Suprapubic skin (tissue), 4 donors: ENCODE measurements at regions not wholly inside any gene's neighbourhood (a gene's known extent, or its start where the extent isn't known, plus 50 kb on each side); places are given as distances from the start of the nearest gene placed in this dataset.

ENCODE experiments used
- DNase-seq, 2 donors: peaks; one replicate each; pipeline ENCODE4 v3.0.0-alpha.2; 2019; ENCODE audit warnings: low spot score in 2 of 2
- H3K27ac ChIP-seq: fragments of 200-600 bp; sonication (generic); one replicate; pipeline ENCODE4 v1.5.1; 2019
- H3K27me3 ChIP-seq: fragments of 200-600 bp; sonication (generic); one replicate; pipeline ENCODE4 v1.5.1; 2019
- H3K36me3 ChIP-seq: fragments of 200-600 bp; sonication (generic); one replicate; pipeline ENCODE4 v1.5.1; 2019
- H3K4me1 ChIP-seq: fragments of 200-600 bp; sonication (generic); one replicate; pipeline ENCODE4 v1.5.1; 2019
- H3K4me3 ChIP-seq: fragments of 200-600 bp; sonication (generic); one replicate; pipeline ENCODE4 v1.5.1; 2019; ENCODE audit warnings: mild to moderate bottlenecking
- H3K9me3 ChIP-seq: fragments of 200-600 bp; sonication (generic); one replicate; pipeline ENCODE4 v1.5.1; 2019
- EP300 ChIP-seq: sonication (generic); formaldehyde crosslinking; IDR thresholded peaks from one replicate; pipeline ENCODE4 v1.6.1; 2017; ENCODE audit warnings: antibody characterized with exemption
- POLR2A ChIP-seq, 2 donors: fragments of 450-650 bp; IDR thresholded peaks; one replicate each; pipeline ENCODE4 v1.6.1; 2017; ENCODE audit warnings: antibody characterized with exemption in 2 of 2, mild to moderate bottlenecking in 2 of 2, moderate library complexity in 2 of 2
- POLR2AphosphoS5 ChIP-seq, 3 donors: sonication (generic); formaldehyde crosslinking; IDR thresholded peaks; one replicate each; pipeline ENCODE4 v1.6.1; 2017; ENCODE audit warnings: antibody characterized with exemption in 3 of 3
- WGBS: methylation state at CpG from one replicate; pipeline ENCODE4 v1.1.5; 2018; 5-methylcytosine and 5-hydroxymethylcytosine counted together
- TF ChIP-seq, protein P1 (sequence below), 2 donors: fragments of 200-600 bp in 1 of 2; fragments of 450-650 bp in 1 of 2; sonication (generic) in 1 of 2; IDR thresholded peaks; one replicate each; pipeline ENCODE4 v1.5.1; 2016 to 2019; ENCODE audit warnings: antibody characterized with exemption in 2 of 2, mild to moderate bottlenecking in 1 of 2, moderate library complexity in 1 of 2

DNA sequence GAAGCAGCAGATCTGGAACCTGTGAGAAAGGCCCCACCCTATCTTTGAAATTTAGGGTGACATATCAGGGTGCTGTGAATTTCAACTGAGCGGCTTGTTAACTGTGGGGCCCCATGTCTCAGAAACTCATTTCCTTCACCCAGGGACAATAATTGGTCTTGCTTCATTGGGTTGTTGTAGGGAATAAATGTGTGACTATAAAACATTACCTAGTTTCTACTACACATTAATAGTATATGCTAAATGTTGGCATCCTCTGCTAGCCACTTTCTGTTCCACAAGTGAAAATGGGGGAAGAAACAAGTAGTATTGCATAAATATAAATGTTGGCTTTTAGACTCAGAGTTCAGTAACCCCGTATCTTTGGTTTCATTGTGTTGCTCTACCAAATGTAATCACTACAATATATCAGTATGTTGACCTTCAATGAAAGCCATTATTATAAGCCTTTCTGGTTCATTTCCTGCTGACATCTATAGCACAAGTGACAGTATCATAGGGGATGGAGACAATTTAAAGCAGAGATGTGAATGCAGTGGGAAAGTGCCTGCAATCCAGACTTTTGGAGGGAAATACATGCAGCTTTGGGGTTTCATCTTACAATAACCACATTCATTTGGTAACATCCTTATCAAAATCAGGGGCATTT, 905.5 kb upstream of the RAG2 start:
- H3K9me3 ChIP-seq = no peaks in the 10 kb centered on the region
- no peak for DNase-seq
- H3K4me3 ChIP-seq = no peak overlapping the region
- no peaks in the 10 kb centered on the region for H3K36me3 ChIP-seq
- TF ChIP-seq POLR2A (IDR thresholded peaks at IDR 0.05) (no peak), EP300 (no peak), POLR2AphosphoS5 (IDR thresholded peaks at IDR 0.05) (no peak)
- TF ChIP-seq, protein P1, sequence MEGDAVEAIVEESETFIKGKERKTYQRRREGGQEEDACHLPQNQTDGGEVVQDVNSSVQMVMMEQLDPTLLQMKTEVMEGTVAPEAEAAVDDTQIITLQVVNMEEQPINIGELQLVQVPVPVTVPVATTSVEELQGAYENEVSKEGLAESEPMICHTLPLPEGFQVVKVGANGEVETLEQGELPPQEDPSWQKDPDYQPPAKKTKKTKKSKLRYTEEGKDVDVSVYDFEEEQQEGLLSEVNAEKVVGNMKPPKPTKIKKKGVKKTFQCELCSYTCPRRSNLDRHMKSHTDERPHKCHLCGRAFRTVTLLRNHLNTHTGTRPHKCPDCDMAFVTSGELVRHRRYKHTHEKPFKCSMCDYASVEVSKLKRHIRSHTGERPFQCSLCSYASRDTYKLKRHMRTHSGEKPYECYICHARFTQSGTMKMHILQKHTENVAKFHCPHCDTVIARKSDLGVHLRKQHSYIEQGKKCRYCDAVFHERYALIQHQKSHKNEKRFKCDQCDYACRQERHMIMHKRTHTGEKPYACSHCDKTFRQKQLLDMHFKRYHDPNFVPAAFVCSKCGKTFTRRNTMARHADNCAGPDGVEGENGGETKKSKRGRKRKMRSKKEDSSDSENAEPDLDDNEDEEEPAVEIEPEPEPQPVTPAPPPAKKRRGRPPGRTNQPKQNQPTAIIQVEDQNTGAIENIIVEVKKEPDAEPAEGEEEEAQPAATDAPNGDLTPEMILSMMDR (IDR thresholded peaks at IDR 0.05) = no peak
- no peaks in the 10 kb centered on the region for H3K27me3 ChIP-seq
- H3K4me1 ChIP-seq = no peaks in the 10 kb centered on the region
- WGBS = 93% methylated on average over 2 of the region's 2 CpGs
- no peak overlapping the region for H3K27ac ChIP-seq

DNA sequence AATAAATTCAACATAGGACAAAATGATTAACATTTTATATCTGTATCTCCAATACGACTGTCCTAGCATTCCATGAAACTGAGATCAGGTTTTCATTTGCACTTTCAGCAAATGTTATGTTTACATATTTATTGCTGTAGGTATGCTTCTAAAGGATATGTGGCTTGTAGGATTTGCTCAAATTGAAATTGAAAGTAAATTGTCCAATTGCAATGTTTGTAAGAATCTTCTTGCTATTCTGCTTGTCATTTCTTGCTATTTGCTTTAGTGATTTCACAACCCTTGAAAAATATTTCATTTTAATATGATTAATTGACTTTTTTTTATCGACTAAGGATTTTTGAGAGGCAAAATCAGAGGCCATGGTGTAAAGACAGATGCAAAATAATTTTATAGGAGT, 904.2 kb upstream of the RAG2 start:
- no peaks in the 10 kb centered on the region for H3K4me1 ChIP-seq
- 53% methylated on average over 2 of the region's 2 CpGs for WGBS
- H3K4me3 ChIP-seq = no peak overlapping the region
- no peak for DNase-seq
- no peaks in the 10 kb centered on the region for H3K36me3 ChIP-seq
- H3K9me3 ChIP-seq = no peaks in the 10 kb centered on the region
- TF ChIP-seq POLR2A (IDR thresholded peaks at IDR 0.05) = no peak
- TF ChIP-seq, protein P1 (IDR thresholded peaks at IDR 0.05) = no peak
- TF ChIP-seq EP300 = no peak
- no peak for TF ChIP-seq POLR2AphosphoS5 (IDR thresholded peaks at IDR 0.05)
- H3K27me3 ChIP-seq = no peaks in the 10 kb centered on the region
- H3K27ac ChIP-seq = no peak overlapping the region

DNA sequence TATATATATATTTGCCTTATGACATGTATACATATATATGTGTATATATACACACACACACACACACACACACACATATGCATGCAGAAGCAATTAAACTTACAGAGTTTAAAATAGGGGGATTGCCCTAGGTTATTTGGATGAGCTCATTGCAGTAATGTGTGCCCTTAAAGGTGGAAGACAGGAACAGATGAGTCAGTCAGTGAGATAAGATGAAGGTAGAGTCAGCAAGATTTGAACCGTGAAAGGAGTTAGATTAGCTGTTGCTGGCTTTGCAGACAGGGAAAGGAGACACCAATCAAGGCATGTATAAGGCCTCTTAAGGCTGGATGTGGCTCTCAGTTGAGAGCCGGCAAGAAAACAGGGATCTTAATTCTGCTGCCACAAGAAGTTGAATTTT, 902.4 kb upstream of the RAG2 start:
- H3K27ac ChIP-seq = no peak overlapping the region
- WGBS = 46% methylated on average over 2 of the region's 2 CpGs
- TF ChIP-seq, protein P1 (IDR thresholded peaks at IDR 0.05) = no peak
- TF ChIP-seq POLR2AphosphoS5 (IDR thresholded peaks at IDR 0.05) (no peak), EP300 (no peak), POLR2A (IDR thresholded peaks at IDR 0.05) (no peak)
- no peaks in the 10 kb centered on the region for H3K4me1 ChIP-seq
- H3K27me3 ChIP-seq = no peaks in the 10 kb centered on the region
- DNase-seq = no peak
- no peak overlapping the region for H3K4me3 ChIP-seq
- H3K36me3 ChIP-seq = no peaks in the 10 kb centered on the region
- H3K9me3 ChIP-seq = no peaks in the 10 kb centered on the region

- H3K27me3 ChIP-seq = no peaks in the 10 kb centered on the region
- TF ChIP-seq, protein P1 (IDR thresholded peaks at IDR 0.05) = no peak
- TF ChIP-seq POLR2AphosphoS5 (IDR thresholded peaks at IDR 0.05) (no peak), EP300 (no peak), POLR2A (IDR thresholded peaks at IDR 0.05) (no peak)
- 70% methylated on average over 1 of the region's 1 CpG for WGBS
Measured at GRCh38 chr11:37497326-37497725, 899.3 kb upstream of the RAG2 start.

GRCh38 chr11:37496201-37496600, 898.2 kb upstream of the RAG2 start:
- Histone ChIP-seq H3K27ac (no peak overlapping the region), H3K9me3 (no peaks in the 10 kb centered on the region), H3K4me3 (no peak overlapping the region), H3K4me1 (no peaks in the 10 kb centered on the region), H3K36me3 (no peaks in the 10 kb centered on the region), H3K27me3 (no peaks in the 10 kb centered on the region)
- WGBS = 97% methylated on average over 1 of the region's 1 CpG
- DNase-seq = no peak
- TF ChIP-seq POLR2A (IDR thresholded peaks at IDR 0.05) = no peak
- TF ChIP-seq, protein P1 (IDR thresholded peaks at IDR 0.05) = no peak
- no peak for TF ChIP-seq POLR2AphosphoS5 (IDR thresholded peaks at IDR 0.05)
- no peak for TF ChIP-seq EP300

More at GRCh38 chr11:37497326-37497725, 899.3 kb upstream of the RAG2 start:
- no peak overlapping the region for H3K4me3 ChIP-seq
- H3K27ac ChIP-seq = no peak overlapping the region
- H3K4me1 ChIP-seq = no peaks in the 10 kb centered on the region
- no peaks in the 10 kb centered on the region for H3K9me3 ChIP-seq
- DNase-seq = no peak
- no peaks in the 10 kb centered on the region for H3K36me3 ChIP-seq
